ENCODE measurements at regions not wholly inside any gene's neighbourhood (a gene's known extent, or its start where the extent isn't known, plus 50 kb on each side); places are given as distances from the start of the nearest gene placed in this dataset.

DNA sequence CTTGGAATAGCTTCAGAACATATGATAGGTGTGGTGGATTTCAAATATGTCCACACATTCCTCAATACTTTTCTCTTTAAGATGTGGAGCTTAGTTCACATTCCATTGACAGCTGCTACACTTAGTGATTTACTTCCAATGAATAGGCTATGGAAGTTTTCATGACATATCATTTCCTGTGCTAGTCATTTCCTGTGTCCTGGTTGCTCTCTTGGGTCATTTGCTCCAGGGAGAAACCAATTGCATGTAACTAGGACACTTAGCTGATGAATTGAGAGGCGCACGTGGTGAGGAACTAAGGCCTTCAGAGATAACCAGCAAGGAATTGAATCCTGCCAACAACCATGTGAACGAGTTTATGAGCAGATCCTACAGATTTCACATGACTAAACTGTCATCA, 120.9 kb downstream of the SLC17A6 start:
- no peak for TF ChIP-seq LEF1 (IDR thresholded peaks at IDR 0.05; ENCODE audit: borderline replicate concordance)
- TF ChIP-seq ELF4 (IDR thresholded peaks at IDR 0.05), result no peak
- no peak for TF ChIP-seq CTBP1 (IDR thresholded peaks at IDR 0.05; ENCODE audit: borderline replicate concordance)
- no peak for TF ChIP-seq ARNT (IDR thresholded peaks at IDR 0.05)
- no peak for TF ChIP-seq NFRKB (IDR thresholded peaks at IDR 0.05)
- no peak for TF ChIP-seq BHLHE40 (IDR thresholded peaks at IDR 0.05; ENCODE audit: borderline replicate concordance)
- TF ChIP-seq FOXA1 (IDR thresholded peaks at IDR 0.05), result no peak
- TF ChIP-seq FOXM1 (IDR thresholded peaks at IDR 0.05; ENCODE audit: borderline replicate concordance), result no peak
- no peak for TF ChIP-seq TARDBP (IDR thresholded peaks at IDR 0.05)
- TF ChIP-seq SUZ12 (IDR thresholded peaks at IDR 0.05), result no peak
- no peak for TF ChIP-seq SP1 (IDR thresholded peaks at IDR 0.05)
- no peak for TF ChIP-seq FOXK2 (IDR thresholded peaks at IDR 0.05)
- TF ChIP-seq, protein P1, sequence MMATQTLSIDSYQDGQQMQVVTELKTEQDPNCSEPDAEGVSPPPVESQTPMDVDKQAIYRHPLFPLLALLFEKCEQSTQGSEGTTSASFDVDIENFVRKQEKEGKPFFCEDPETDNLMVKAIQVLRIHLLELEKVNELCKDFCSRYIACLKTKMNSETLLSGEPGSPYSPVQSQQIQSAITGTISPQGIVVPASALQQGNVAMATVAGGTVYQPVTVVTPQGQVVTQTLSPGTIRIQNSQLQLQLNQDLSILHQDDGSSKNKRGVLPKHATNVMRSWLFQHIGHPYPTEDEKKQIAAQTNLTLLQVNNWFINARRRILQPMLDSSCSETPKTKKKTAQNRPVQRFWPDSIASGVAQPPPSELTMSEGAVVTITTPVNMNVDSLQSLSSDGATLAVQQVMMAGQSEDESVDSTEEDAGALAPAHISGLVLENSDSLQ (IDR thresholded peaks at IDR 0.05), result no peak

All from HEK293T (cell line).